H1 (cell line): ENCODE measurements at regions not wholly inside any gene's neighbourhood (a gene's known extent, or its start where the extent isn't known, plus 50 kb on each side); places are given as distances from the start of the nearest gene placed in this dataset.

ENCODE experiments used
- FOSL1 ChIP-seq: IDR thresholded peaks from 2 replicates; pipeline ENCODE4 v1.6.1; 2011; ENCODE audit warnings: mild to moderate bottlenecking, low read depth, low read length, moderate library complexity; ENCODE audit not compliant: insufficient read depth
- HDAC2 ChIP-seq, 2 experiments: fragments of 300-600 bp in 1 of 2; sonication (generic) in 1 of 2; IDR thresholded peaks; 2 replicates each; pipeline ENCODE4 v1.6.1; 2011 to 2012; ENCODE audit warnings: low read depth in 2 of 2, low read length in 2 of 2, mild to moderate bottlenecking in 2 of 2, moderate library complexity in 2 of 2, borderline replicate concordance in 1 of 2, inconsistent platforms in 1 of 2
- POLR2AphosphoS5 ChIP-seq: IDR thresholded peaks from 2 replicates; pipeline ENCODE4 v1.6.1; 2011; ENCODE audit warnings: low read depth, low read length
- TAF1 ChIP-seq: IDR thresholded peaks from 2 replicates; pipeline ENCODE4 v1.6.1; 2011; ENCODE audit warnings: mild to moderate bottlenecking, low read depth, low read length
- TF ChIP-seq, protein P1 (sequence below): IDR thresholded peaks from 2 replicates; pipeline ENCODE4 v1.6.1; 2012; ENCODE audit warnings: inconsistent platforms

DNA sequence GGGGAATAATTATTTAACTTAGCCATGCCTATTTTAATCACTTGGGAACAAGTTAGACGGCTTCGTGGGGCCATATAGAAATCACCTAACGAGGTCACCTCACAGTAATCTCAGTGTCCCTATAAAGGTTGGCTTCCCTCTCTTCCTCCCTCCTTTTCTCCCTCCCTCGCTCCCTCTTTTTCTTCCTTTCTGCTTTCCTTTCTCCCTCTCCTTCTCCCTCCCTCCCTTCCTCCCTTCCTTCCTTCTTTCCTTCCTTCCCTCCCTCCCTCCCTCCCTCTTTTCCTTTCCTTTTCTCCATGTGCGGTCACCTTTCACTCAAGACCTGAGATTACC, 206.1 kb upstream of the DPH6 start:
- no peak for TF ChIP-seq TAF1
- TF ChIP-seq, protein P1, sequence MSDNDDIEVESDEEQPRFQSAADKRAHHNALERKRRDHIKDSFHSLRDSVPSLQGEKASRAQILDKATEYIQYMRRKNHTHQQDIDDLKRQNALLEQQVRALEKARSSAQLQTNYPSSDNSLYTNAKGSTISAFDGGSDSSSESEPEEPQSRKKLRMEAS, result no peak
- no peak for TF ChIP-seq POLR2AphosphoS5
- no peak for TF ChIP-seq HDAC2 (IDR thresholded peaks at IDR 0.05; ENCODE audit: borderline replicate concordance in 1 of 2, low read depth in 2 of 2, low read length in 2 of 2)
- TF ChIP-seq FOSL1, result no peak
